Omental fat pad (tissue), 3 donors: ENCODE measurements at regions not wholly inside any gene's neighbourhood (a gene's known extent, or its start where the extent isn't known, plus 50 kb on each side); places are given as distances from the start of the nearest gene placed in this dataset.
"Not testable (repeated sequence)": the region's sequence is repeated elsewhere in the genome, so short reads cannot be mapped to it uniquely, and the experiment has no call there.

Experiments
- ATAC-seq: fragments of 150-250 bp; one replicate; pipeline ENCODE4 v1.9.1; 2016; ENCODE audit warnings: mild to moderate bottlenecking, moderate library complexity; ENCODE audit not compliant: low FRiP score
- DNase-seq: peaks from one replicate; pipeline ENCODE4 v3.0.0-alpha.2; 2019; ENCODE audit warnings: low spot score
- TF ChIP-seq, protein P1 (sequence below), 3 donors: fragments of 450-650 bp; IDR thresholded peaks; one replicate each; pipeline ENCODE4 v1.5.1; 2016 to 2017; ENCODE audit warnings: antibody characterized with exemption in 3 of 3, mild to moderate bottlenecking in 3 of 3, moderate library complexity in 2 of 3

DNA sequence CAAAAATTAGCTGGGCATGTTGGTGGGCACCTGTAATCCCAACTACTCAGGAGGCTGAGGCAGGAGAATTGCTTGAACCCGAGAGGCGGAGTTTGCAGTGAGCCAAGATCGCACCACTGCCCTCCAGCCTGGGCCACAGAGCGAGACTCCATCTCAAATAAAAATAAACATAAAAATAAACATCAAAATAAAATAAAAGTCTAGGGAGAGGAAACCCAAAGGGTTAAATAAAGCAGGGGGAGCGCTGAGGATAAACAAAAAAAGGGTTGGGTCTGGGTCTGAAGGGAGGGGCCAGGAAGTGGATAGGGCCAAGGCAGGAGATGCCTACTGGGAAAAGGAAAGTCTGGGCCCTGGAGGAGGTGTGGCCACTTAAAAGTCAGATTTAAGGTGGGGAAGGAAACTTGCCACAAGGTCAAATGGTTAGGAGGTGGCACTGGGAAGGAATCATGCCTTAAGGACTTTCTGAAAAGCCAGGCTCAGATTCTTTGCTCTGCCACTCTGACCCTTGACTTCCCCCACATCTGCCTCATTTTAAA lies 150.0 kb downstream of the ADSS2 start:
- TF ChIP-seq, protein P1, sequence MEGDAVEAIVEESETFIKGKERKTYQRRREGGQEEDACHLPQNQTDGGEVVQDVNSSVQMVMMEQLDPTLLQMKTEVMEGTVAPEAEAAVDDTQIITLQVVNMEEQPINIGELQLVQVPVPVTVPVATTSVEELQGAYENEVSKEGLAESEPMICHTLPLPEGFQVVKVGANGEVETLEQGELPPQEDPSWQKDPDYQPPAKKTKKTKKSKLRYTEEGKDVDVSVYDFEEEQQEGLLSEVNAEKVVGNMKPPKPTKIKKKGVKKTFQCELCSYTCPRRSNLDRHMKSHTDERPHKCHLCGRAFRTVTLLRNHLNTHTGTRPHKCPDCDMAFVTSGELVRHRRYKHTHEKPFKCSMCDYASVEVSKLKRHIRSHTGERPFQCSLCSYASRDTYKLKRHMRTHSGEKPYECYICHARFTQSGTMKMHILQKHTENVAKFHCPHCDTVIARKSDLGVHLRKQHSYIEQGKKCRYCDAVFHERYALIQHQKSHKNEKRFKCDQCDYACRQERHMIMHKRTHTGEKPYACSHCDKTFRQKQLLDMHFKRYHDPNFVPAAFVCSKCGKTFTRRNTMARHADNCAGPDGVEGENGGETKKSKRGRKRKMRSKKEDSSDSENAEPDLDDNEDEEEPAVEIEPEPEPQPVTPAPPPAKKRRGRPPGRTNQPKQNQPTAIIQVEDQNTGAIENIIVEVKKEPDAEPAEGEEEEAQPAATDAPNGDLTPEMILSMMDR (IDR thresholded peaks at IDR 0.05): no peak
- ATAC-seq: no peak
- DNase-seq: no peak

DNA sequence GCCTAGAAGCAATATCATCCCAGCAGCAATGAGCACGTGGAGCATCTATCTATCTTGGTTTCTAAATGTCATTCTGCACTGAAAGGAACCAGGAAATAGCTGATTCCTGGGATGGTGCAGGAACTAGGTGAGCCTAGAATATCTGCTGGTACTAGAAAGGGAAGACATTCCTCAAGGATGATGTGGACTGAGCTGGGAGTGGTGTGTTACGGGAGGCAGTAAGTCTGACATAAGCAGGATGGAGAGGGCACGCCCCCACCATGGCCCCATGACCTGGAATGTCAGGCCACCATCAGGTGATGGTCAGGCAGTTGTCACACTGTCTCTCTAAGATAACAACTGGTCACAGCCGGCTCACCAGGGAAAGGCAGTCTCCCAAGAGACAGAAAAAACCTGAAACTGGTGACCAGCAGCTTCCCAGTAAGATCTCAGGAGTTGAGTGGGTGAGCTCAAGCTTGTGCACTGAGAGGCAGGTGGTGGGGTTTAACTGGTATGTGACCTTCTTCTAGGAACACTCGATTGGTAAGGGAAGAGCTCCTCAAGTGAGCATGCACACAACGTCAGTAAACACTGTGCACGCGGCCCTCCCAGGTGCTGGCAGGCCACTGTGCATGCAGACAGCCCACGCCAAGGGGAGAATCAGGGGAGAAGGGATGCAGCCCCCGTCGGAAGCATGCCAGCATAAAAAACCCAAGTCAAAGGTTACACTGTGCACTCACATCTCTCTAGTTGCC lies 148.7 kb downstream of the ADSS2 start:
- peak; percentile 31 for ATAC-seq
- TF ChIP-seq, protein P1 (IDR thresholded peaks at IDR 0.05): no peak

DNA sequence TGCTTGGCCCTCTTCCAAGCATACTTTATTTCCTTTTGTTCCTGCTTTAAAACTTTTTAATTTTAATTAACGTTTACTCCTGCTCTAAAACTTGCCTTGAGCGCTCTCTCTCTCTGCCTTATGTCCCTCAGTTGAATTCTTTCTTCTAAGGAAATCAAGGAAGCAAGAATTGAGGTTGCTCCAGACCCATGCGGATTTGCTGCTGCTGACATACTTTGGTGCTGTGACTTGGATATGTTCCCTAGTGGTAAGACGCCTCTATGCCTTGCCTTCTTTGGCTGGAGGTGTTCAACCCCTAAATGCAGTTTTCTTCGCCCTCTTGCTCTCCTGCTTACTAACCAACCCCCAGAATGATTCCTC lies 148.1 kb downstream of the ADSS2 start:
- no peak for ATAC-seq
- DNase-seq: no peak
- TF ChIP-seq, protein P1 (IDR thresholded peaks at IDR 0.05): no peak

More for the DNA sequence above, 148.7 kb downstream of the ADSS2 start:
- DNase-seq: no peak

DNA sequence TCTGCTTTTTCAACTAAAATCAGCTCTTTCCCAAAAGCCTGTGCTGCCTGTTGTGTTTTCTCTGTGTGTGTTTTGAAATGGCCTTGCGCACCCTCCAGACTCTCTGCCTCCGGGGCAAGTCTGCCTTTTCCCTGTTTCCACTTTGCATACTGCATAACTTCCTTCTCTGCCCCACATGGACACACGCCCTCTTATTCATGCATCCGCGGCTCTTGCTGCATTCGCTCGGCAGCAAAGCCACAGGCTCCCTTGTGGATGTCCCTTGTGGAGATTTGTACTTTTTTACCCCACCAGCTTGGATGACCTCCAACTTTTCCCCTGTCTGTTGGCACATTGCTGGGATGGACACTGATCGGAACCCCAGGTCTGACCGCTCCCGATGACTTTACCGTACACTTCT lies 147.6 kb downstream of the ADSS2 start:
- TF ChIP-seq, protein P1 (IDR thresholded peaks at IDR 0.05): no peak
- DNase-seq: no peak
- ATAC-seq: no peak

DNA sequence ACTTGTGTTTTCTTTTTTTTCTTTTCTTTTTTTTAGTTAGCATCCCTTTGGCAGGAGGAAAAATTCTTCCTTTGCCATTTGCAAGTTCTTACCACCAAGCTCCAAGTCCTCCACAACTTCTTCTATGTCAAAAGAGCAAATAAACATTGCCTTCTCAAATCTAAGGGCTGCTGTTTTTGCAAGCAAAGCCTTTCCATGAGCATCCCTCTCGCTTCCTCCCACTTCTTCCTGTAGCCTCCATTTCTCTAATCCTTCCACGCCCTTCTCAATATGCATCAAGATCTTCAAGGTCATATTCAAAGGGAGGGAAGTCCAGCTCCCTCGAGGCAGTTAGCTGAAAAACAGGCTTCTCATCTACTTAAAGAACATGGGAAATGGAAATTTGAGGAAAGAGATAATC lies 147.1 kb downstream of the ADSS2 start:
- no peak for DNase-seq
- no peak for ATAC-seq
- TF ChIP-seq, protein P1 (IDR thresholded peaks at IDR 0.05): no peak

DNA sequence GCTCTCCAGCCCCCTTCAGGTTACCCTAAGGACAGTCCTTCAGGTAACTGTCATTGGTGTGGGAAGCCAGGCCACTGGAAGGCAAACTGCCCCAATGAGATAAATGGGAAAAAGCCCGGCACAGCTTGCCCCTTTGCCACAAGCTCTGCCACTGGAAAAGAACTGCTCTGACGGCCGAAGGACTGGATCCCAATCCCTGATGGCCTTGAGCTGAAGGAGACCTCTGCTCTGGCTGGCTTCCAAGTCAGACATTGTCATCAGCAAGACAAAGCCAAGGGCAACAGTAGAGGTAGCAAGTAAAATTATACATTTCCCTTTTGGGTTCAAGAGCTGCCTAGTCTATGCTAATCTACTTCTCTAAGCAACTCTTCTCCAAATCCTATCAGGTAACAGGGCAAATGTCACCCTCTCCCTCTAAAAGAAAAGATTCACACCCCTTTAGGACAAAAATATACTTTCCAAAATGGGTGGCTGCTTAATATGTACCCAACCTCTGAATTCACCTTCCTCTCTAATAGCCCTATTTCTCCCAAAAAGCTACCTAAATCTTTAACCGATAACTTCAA lies 145.8 kb downstream of the ADSS2 start:
- TF ChIP-seq, protein P1 (IDR thresholded peaks at IDR 0.05): no peak
- no peak for DNase-seq
- ATAC-seq: no peak

DNA sequence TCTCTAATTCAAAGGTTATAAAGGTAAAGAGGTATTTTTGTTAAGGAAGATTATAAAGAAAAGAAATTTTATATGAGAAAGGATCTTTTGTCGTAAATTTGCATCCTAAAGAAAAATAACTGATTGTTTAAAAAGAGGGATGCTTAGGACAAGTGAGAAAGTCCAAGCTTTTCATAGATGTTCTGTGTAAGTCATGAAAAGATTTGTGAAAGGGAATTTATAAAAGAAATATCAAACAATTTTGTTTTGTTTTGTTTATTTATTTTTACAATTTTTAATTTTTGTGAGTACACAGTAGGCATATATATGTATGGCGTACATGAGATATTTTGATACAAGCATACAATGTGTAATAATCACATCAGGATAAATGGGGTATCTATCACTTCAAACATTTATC lies 145.2 kb downstream of the ADSS2 start:
- TF ChIP-seq, protein P1 (IDR thresholded peaks at IDR 0.05): no peak
- ATAC-seq: no peak
- no peak for DNase-seq

DNA sequence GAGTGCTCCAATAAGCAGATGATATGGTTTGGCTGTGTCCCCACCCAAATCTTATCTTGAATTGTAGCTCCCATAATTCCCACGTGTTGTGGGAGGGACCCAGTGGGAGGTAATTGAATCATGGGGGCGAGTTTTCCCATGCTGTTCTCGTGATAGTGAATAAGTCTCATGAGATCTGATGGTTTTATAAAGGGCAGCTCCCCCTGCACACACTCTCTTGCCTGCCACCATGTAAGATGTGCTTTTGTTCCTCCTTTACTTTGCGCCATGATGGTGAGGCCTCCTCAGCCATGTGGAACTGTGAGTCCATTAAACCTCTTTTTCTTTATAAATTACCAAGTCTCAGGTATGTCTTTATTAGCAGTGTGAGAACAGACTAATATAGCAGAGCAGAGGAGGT lies 142.5 kb downstream of the ADSS2 start:
- ATAC-seq, DNase-seq: not testable (repeated sequence)
